ENCODE measurements at regions not wholly inside any gene's neighbourhood (a gene's known extent, or its start where the extent isn't known, plus 50 kb on each side); places are given as distances from the start of the nearest gene placed in this dataset.

DNA sequence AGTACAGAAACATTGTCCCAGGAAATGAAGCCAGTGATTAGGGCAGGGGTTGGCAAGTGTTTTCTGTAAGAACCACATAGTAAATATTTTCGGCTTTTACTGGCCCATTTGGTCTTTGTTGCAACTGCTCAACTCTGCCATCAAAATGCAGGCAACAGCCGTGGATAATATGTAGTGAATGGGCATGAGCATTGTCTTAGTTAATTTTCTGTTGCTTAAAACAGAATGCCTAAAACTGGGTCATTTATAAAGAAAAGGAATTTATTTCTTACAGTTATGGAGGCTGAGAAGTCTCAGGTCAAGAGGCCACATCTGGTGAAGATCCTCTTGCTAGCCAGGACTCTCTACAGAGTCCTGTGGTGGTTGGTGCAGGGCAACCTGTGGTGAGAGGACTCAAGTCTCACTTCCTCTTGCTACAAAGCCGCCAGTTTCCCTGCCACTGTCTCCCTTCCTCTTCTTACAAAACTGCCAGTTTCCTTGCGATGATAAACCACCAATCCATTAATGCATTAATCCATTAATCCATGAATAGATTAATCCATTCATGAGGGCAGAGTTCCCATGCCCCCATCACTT, 166.4 kb downstream of the PSMG1 start:
- TF ChIP-seq, protein P1, sequence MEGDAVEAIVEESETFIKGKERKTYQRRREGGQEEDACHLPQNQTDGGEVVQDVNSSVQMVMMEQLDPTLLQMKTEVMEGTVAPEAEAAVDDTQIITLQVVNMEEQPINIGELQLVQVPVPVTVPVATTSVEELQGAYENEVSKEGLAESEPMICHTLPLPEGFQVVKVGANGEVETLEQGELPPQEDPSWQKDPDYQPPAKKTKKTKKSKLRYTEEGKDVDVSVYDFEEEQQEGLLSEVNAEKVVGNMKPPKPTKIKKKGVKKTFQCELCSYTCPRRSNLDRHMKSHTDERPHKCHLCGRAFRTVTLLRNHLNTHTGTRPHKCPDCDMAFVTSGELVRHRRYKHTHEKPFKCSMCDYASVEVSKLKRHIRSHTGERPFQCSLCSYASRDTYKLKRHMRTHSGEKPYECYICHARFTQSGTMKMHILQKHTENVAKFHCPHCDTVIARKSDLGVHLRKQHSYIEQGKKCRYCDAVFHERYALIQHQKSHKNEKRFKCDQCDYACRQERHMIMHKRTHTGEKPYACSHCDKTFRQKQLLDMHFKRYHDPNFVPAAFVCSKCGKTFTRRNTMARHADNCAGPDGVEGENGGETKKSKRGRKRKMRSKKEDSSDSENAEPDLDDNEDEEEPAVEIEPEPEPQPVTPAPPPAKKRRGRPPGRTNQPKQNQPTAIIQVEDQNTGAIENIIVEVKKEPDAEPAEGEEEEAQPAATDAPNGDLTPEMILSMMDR (IDR thresholded peaks at IDR 0.05), result no peak
- no peak for TF ChIP-seq POLR2A (IDR thresholded peaks at IDR 0.05)
